ENCODE measurements at regions not wholly inside any gene's neighbourhood (a gene's known extent, or its start where the extent isn't known, plus 50 kb on each side); places are given as distances from the start of the nearest gene placed in this dataset.
"Not testable (repeated sequence)": the region's sequence is repeated elsewhere in the genome, so short reads cannot be mapped to it uniquely, and the experiment has no call there.

DNA sequence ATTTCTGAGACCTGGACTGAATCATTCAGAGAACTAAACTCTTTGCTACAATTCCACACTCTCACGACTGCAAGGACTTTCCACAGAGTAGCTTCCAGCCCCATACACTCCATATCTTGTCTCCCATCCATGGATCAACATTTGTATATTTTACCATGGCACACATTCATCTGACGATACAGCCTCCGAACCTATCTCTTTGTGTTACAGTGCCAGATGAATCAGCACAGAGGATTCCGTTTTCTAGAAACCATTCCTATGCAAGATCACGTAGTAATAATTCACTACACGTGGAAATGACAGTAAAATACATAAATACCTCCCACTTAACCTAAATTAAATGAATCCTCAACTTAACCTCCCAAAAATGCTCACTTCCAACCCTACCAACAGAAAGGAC is 110.0 kb upstream of the PRDX6 start:
- ChIA-PET POLR2A (no interaction called here), CTCF (no interaction called here), RAD21 (ENCODE audit: low non-redundant PET in 1 of 2, low total read pairs in 2 of 2, uncharacterized antibody in 2 of 2, unreplicated experiment in 2 of 2) (no interaction called here)
- intact Hi-C loops (cut with micrococcal nuclease): no loop called here
- no peaks in the 10 kb centered on the region for H3K36me3 ChIP-seq (ENCODE audit: control insufficient read depth in 1 of 2, insufficient read depth in 2 of 2, low read length in 2 of 2)
- no TSS peak for BruUV-seq (replicated peaks)
- H3K27me3 ChIP-seq (ENCODE audit: insufficient read depth, low read length): no peaks in the 10 kb centered on the region
- H3K9me3 ChIP-seq (ENCODE audit: control insufficient read depth in 1 of 2, insufficient read depth in 1 of 2, low read depth in 1 of 2, low read length in 2 of 2): no peaks in the 10 kb centered on the region
- H3K9ac ChIP-seq (ENCODE audit: low read length): no peak overlapping the region
- no peaks in the 10 kb centered on the region for H4K20me1 ChIP-seq (ENCODE audit: insufficient read depth)
- no peaks in the 10 kb centered on the region for H3K9me2 ChIP-seq (ENCODE audit: insufficient read depth)
- no peaks in the 10 kb centered on the region for H3K79me2 ChIP-seq (ENCODE audit: insufficient read depth, low read length)
- H2AFZ ChIP-seq (ENCODE audit: low read depth, low read length, poor library complexity, severe bottlenecking): no peak overlapping the region
- TF ChIP-seq, protein P1, sequence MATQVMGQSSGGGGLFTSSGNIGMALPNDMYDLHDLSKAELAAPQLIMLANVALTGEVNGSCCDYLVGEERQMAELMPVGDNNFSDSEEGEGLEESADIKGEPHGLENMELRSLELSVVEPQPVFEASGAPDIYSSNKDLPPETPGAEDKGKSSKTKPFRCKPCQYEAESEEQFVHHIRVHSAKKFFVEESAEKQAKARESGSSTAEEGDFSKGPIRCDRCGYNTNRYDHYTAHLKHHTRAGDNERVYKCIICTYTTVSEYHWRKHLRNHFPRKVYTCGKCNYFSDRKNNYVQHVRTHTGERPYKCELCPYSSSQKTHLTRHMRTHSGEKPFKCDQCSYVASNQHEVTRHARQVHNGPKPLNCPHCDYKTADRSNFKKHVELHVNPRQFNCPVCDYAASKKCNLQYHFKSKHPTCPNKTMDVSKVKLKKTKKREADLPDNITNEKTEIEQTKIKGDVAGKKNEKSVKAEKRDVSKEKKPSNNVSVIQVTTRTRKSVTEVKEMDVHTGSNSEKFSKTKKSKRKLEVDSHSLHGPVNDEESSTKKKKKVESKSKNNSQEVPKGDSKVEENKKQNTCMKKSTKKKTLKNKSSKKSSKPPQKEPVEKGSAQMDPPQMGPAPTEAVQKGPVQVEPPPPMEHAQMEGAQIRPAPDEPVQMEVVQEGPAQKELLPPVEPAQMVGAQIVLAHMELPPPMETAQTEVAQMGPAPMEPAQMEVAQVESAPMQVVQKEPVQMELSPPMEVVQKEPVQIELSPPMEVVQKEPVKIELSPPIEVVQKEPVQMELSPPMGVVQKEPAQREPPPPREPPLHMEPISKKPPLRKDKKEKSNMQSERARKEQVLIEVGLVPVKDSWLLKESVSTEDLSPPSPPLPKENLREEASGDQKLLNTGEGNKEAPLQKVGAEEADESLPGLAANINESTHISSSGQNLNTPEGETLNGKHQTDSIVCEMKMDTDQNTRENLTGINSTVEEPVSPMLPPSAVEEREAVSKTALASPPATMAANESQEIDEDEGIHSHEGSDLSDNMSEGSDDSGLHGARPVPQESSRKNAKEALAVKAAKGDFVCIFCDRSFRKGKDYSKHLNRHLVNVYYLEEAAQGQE (IDR thresholded peaks at IDR 0.05; ENCODE audit: low read depth): no peak
- no peak for TF ChIP-seq ZBTB33 (IDR thresholded peaks at IDR 0.05; ENCODE audit: extremely low read depth, insufficient replicate concordance, low read length)
- H3K4me2 ChIP-seq (ENCODE audit: low read length): no peak overlapping the region
- no peak for ATAC-seq
- DNase-seq (ENCODE audit: low read depth, low spot score): no peak
- no peaks in the 10 kb centered on the region for H3K4me1 ChIP-seq (ENCODE audit: control insufficient read depth in 1 of 2, insufficient read depth in 2 of 2, low read length in 2 of 2)
- H3K4me3 ChIP-seq (replicated peaks in 1 of 2; ENCODE audit: low read depth in 1 of 2, low read length in 2 of 2): no peak overlapping the region
- no peak overlapping the region for H3K27ac ChIP-seq (ENCODE audit: low read depth, low read length)

GRCh38 chr1:173370586-173370985 is 106.5 kb upstream of the PRDX6 start:
- H3K79me2 ChIP-seq (ENCODE audit: insufficient read depth, low read length); H3K4me3 ChIP-seq (replicated peaks in 1 of 2; ENCODE audit: low read depth in 1 of 2, low read length in 2 of 2); H3K27me3 ChIP-seq (ENCODE audit: insufficient read depth, low read length); H3K4me1 ChIP-seq (ENCODE audit: control insufficient read depth in 1 of 2, insufficient read depth in 2 of 2, low read length in 2 of 2); H2AFZ ChIP-seq (ENCODE audit: low read depth, low read length, poor library complexity, severe bottlenecking); H3K9me3 ChIP-seq (ENCODE audit: control insufficient read depth in 1 of 2, insufficient read depth in 1 of 2, low read depth in 1 of 2, low read length in 2 of 2); CTCF ChIA-PET; H3K9ac ChIP-seq (ENCODE audit: low read length); H3K4me2 ChIP-seq (ENCODE audit: low read length); RAD21 ChIA-PET (ENCODE audit: low non-redundant PET in 1 of 2, low total read pairs in 2 of 2, uncharacterized antibody in 2 of 2, unreplicated experiment in 2 of 2); H3K27ac ChIP-seq (ENCODE audit: low read depth, low read length); H3K9me2 ChIP-seq (ENCODE audit: insufficient read depth); intact Hi-C loops (cut with micrococcal nuclease); ATAC-seq; BruUV-seq (replicated peaks); DNase-seq (ENCODE audit: low read depth, low spot score); H3K36me3 ChIP-seq (ENCODE audit: control insufficient read depth in 1 of 2, insufficient read depth in 2 of 2, low read length in 2 of 2); POLR2A ChIA-PET; H4K20me1 ChIP-seq (ENCODE audit: insufficient read depth): not testable (repeated sequence)

- H3K27me3 ChIP-seq (ENCODE audit: insufficient read depth, low read length); POLR2A ChIA-PET; DNase-seq (ENCODE audit: low read depth, low spot score); H3K9me2 ChIP-seq (ENCODE audit: insufficient read depth); BruUV-seq (replicated peaks); H4K20me1 ChIP-seq (ENCODE audit: insufficient read depth); H2AFZ ChIP-seq (ENCODE audit: low read depth, low read length, poor library complexity, severe bottlenecking); CTCF ChIA-PET; H3K9ac ChIP-seq (ENCODE audit: low read length); H3K4me3 ChIP-seq (replicated peaks in 1 of 2; ENCODE audit: low read depth in 1 of 2, low read length in 2 of 2); H3K4me2 ChIP-seq (ENCODE audit: low read length); RAD21 ChIA-PET (ENCODE audit: low non-redundant PET in 1 of 2, low total read pairs in 2 of 2, uncharacterized antibody in 2 of 2, unreplicated experiment in 2 of 2); ATAC-seq; H3K79me2 ChIP-seq (ENCODE audit: insufficient read depth, low read length); intact Hi-C loops (cut with micrococcal nuclease); H3K36me3 ChIP-seq (ENCODE audit: control insufficient read depth in 1 of 2, insufficient read depth in 2 of 2, low read length in 2 of 2); H3K4me1 ChIP-seq (ENCODE audit: control insufficient read depth in 1 of 2, insufficient read depth in 2 of 2, low read length in 2 of 2); H3K9me3 ChIP-seq (ENCODE audit: control insufficient read depth in 1 of 2, insufficient read depth in 1 of 2, low read depth in 1 of 2, low read length in 2 of 2); H3K27ac ChIP-seq (ENCODE audit: low read depth, low read length): not testable (repeated sequence)
Measured at GRCh38 chr1:173376065-173376464, 101.1 kb upstream of the PRDX6 start.
